HG03097 (cell line): ENCODE measurements at regions not wholly inside any gene's neighbourhood (a gene's known extent, or its start where the extent isn't known, plus 50 kb on each side); places are given as distances from the start of the nearest gene placed in this dataset.

Experiments
- ATAC-seq: cut with Tn5 transposase; IDR thresholded peaks from one replicate; pipeline ENCODE4 v1.9.1; 2021; ENCODE audit not compliant: unreplicated experiment, low FRiP score

GRCh38 chr9:28270156-28270555 lies 696.9 kb upstream of the C9orf72 start:
- ATAC-seq = no peak

GRCh38 chr9:28272127-28272526 lies 698.8 kb upstream of the C9orf72 start:
- no peak for ATAC-seq

- no peak for ATAC-seq
Measured at GRCh38 chr9:28287455-28287854, 714.2 kb upstream of the C9orf72 start.

- ATAC-seq = no peak
Measured at GRCh38 chr9:28289746-28290145, 716.5 kb upstream of the C9orf72 start.

- ATAC-seq = no peak
Measured at GRCh38 chr9:28293369-28294090, 720.2 kb upstream of the C9orf72 start.

GRCh38 chr9:28301281-28301680 lies 728.0 kb upstream of the C9orf72 start:
- ATAC-seq = no peak

GRCh38 chr9:28317745-28318144 lies 744.5 kb upstream of the C9orf72 start:
- no peak for ATAC-seq

- ATAC-seq = no peak
Measured at GRCh38 chr9:28318515-28318914, 745.2 kb upstream of the C9orf72 start.

GRCh38 chr9:28319981-28320380 lies 746.7 kb upstream of the C9orf72 start:
- no peak for ATAC-seq

- no peak for ATAC-seq
Measured at GRCh38 chr9:28320616-28321015, 747.3 kb upstream of the C9orf72 start.

- ATAC-seq = no peak
Measured at GRCh38 chr9:28329323-28329722, 756.0 kb upstream of the C9orf72 start.

- ATAC-seq = no peak
Measured at GRCh38 chr9:28332648-28333047, 759.4 kb upstream of the C9orf72 start.

GRCh38 chr9:28341913-28342312 lies 768.6 kb upstream of the C9orf72 start:
- no peak for ATAC-seq

GRCh38 chr9:28342815-28343338 lies 769.6 kb upstream of the C9orf72 start:
- ATAC-seq = no peak

- no peak for ATAC-seq
Measured at GRCh38 chr9:28363151-28363562, 789.9 kb upstream of the C9orf72 start.

GRCh38 chr9:28365020-28365640 lies 791.8 kb upstream of the C9orf72 start:
- no peak for ATAC-seq

- no peak for ATAC-seq
Measured at GRCh38 chr9:28365728-28366127, 792.4 kb upstream of the C9orf72 start.

- ATAC-seq = no peak
Measured at GRCh38 chr9:28378231-28378630, 805.0 kb upstream of the C9orf72 start.

- no peak for ATAC-seq
Measured at GRCh38 chr9:28379082-28379481, 805.8 kb upstream of the C9orf72 start.

- ATAC-seq = no peak
Measured at GRCh38 chr9:28389411-28389810, 816.1 kb upstream of the C9orf72 start.

- ATAC-seq = no peak
Measured at GRCh38 chr9:28394774-28395173, 821.5 kb upstream of the C9orf72 start.

- no peak for ATAC-seq
Measured at GRCh38 chr9:28396058-28396457, 822.8 kb upstream of the C9orf72 start.
